ENCODE measurements at regions not wholly inside any gene's neighbourhood (a gene's known extent, or its start where the extent isn't known, plus 50 kb on each side); places are given as distances from the start of the nearest gene placed in this dataset.

DNA sequence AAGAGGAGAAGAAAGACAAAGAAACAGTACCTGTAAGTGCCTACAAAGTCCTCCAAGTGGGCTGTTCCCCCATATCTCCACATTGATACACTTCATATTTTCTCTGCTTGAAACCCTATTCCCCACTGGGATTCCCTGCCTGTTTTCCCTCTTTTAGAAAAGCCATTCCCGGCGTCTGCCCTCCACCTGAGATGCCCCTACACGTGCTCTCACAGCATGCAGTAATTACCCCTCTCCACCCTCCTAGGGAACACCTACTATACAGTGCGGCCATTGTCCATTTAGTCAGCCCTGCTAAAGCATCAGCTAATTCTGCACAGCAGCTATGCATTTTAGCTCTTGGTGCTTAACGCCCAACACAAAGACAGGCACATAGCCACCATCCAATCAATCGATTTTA, 135.7 kb upstream of the TIAM1 start:
- peaks cover 21% of the 10 kb centered on the region for H3K4me1 Mint-ChIP-seq
- no peak overlapping the region for H3K4me3 Mint-ChIP-seq
- no peak for TF ChIP-seq ZBTB21 (CRISPR knock-in tag; IDR thresholded peaks at IDR 0.05; ENCODE audit: borderline replicate concordance)
- no peak for TF ChIP-seq ESRRA (CRISPR knock-in tag; IDR thresholded peaks at IDR 0.05; ENCODE audit: borderline replicate concordance)
- no peak for TF ChIP-seq SP1 (CRISPR knock-in tag; conservative IDR thresholded peaks at IDR 0.05)
- no peak for TF ChIP-seq PRRX2 (CRISPR knock-in tag; IDR thresholded peaks at IDR 0.05)
- TF ChIP-seq CREM (CRISPR knock-in tag; IDR thresholded peaks at IDR 0.05), result no peak
- TF ChIP-seq NFATC4 (CRISPR knock-in tag; IDR thresholded peaks at IDR 0.05), result no peak
- DNase-seq (ENCODE audit: low spot score), result no peak
- CTCF ChIA-PET, result interaction anchor here (1.1 kb wide), 1 partner anchor 9 kb away, joined by 3 read pairs; no protein-coding TSS in a partner anchor
- H3K27ac Mint-ChIP-seq, result no peak overlapping the region
- ATAC-seq, result peak; percentile 53; the same call in 1 of the 2 replicates
- peaks cover 23% of the 10 kb centered on the region for H3K36me3 Mint-ChIP-seq
- peaks cover 24% of the 10 kb centered on the region for H3K9me3 Mint-ChIP-seq
- POLR2A ChIA-PET, result no interaction called here
- peaks cover 6% of the 10 kb centered on the region for H3K27me3 Mint-ChIP-seq (ENCODE audit: low read depth)

DNA sequence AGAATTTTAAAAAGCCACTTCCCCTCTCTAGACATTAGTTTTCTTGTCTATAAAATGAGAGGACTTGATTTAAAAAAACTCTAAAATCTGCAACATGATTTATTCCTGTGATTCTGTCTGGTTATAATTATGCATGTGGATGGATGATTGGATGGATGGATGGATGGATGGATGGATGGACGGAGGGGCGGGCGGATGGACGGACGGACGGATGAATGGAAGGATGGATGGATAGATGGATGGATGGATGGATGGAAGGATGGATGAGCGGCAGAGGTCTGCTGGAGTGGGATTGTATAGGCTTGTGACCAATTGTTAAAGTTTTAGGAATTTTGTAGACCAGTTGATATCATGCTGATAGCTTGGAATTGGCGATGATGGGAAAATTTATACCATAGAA, 135.2 kb upstream of the TIAM1 start:
- no peak for DNase-seq (ENCODE audit: low spot score)
- CTCF ChIA-PET, result interaction anchor here (1.0 to 1.1 kb wide), 2 partner anchors 8 to 101 kb away, joined by 3 read pairs; no protein-coding TSS in a partner anchor
- Mint-ChIP-seq H3K27me3 (ENCODE audit: low read depth) (peaks cover 6% of the 10 kb centered on the region), H3K27ac (no peak overlapping the region), H3K36me3 (peaks cover 21% of the 10 kb centered on the region), H3K4me1 (peaks cover 21% of the 10 kb centered on the region), H3K9me3 (peaks cover 21% of the 10 kb centered on the region), H3K4me3 (no peak overlapping the region)
- POLR2A ChIA-PET, result no interaction called here
- ATAC-seq, result no peak
- TF ChIP-seq SMAD4 (CRISPR knock-in tag; IDR thresholded peaks at IDR 0.05) (no peak), SOX15 (CRISPR knock-in tag; IDR thresholded peaks at IDR 0.05) (no peak), ZNF416 (CRISPR knock-in tag; IDR thresholded peaks at IDR 0.05) (no peak), NFATC4 (CRISPR knock-in tag; IDR thresholded peaks at IDR 0.05) (no peak), ZNF423 (CRISPR knock-in tag; IDR thresholded peaks at IDR 0.05) (no peak), CREM (CRISPR knock-in tag; IDR thresholded peaks at IDR 0.05) (no peak), NR3C1 (CRISPR knock-in tag; conservative IDR thresholded peaks at IDR 0.05; ENCODE audit: low read depth) (no peak), ZNF232 (CRISPR knock-in tag; IDR thresholded peaks at IDR 0.05) (no peak), KAT7 (CRISPR knock-in tag; IDR thresholded peaks at IDR 0.05; ENCODE audit: borderline replicate concordance) (no peak), ZBTB21 (CRISPR knock-in tag; IDR thresholded peaks at IDR 0.05; ENCODE audit: borderline replicate concordance) (no peak), MYBL2 (CRISPR knock-in tag; IDR thresholded peaks at IDR 0.05) (no peak)
- TF ChIP-seq, protein P1, sequence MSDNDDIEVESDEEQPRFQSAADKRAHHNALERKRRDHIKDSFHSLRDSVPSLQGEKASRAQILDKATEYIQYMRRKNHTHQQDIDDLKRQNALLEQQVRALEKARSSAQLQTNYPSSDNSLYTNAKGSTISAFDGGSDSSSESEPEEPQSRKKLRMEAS (CRISPR knock-in tag; IDR thresholded peaks at IDR 0.05), result no peak
- TF ChIP-seq, protein P2, sequence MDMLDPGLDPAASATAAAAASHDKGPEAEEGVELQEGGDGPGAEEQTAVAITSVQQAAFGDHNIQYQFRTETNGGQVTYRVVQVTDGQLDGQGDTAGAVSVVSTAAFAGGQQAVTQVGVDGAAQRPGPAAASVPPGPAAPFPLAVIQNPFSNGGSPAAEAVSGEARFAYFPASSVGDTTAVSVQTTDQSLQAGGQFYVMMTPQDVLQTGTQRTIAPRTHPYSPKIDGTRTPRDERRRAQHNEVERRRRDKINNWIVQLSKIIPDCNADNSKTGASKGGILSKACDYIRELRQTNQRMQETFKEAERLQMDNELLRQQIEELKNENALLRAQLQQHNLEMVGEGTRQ (CRISPR knock-in tag; IDR thresholded peaks at IDR 0.05), result no peak
- TF ChIP-seq, protein P3, sequence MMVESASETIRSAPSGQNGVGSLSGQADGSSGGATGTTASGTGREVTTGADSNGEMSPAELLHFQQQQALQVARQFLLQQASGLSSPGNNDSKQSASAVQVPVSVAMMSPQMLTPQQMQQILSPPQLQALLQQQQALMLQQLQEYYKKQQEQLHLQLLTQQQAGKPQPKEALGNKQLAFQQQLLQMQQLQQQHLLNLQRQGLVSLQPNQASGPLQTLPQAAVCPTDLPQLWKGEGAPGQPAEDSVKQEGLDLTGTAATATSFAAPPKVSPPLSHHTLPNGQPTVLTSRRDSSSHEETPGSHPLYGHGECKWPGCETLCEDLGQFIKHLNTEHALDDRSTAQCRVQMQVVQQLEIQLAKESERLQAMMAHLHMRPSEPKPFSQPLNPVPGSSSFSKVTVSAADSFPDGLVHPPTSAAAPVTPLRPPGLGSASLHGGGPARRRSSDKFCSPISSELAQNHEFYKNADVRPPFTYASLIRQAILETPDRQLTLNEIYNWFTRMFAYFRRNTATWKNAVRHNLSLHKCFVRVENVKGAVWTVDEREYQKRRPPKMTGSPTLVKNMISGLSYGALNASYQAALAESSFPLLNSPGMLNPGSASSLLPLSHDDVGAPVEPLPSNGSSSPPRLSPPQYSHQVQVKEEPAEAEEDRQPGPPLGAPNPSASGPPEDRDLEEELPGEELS (CRISPR knock-in tag; IDR thresholded peaks at IDR 0.05), result no peak
- TF ChIP-seq, protein P4, sequence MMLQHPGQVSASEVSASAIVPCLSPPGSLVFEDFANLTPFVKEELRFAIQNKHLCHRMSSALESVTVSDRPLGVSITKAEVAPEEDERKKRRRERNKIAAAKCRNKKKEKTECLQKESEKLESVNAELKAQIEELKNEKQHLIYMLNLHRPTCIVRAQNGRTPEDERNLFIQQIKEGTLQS (CRISPR knock-in tag; conservative IDR thresholded peaks at IDR 0.05), result no peak
- TF ChIP-seq, protein P5, sequence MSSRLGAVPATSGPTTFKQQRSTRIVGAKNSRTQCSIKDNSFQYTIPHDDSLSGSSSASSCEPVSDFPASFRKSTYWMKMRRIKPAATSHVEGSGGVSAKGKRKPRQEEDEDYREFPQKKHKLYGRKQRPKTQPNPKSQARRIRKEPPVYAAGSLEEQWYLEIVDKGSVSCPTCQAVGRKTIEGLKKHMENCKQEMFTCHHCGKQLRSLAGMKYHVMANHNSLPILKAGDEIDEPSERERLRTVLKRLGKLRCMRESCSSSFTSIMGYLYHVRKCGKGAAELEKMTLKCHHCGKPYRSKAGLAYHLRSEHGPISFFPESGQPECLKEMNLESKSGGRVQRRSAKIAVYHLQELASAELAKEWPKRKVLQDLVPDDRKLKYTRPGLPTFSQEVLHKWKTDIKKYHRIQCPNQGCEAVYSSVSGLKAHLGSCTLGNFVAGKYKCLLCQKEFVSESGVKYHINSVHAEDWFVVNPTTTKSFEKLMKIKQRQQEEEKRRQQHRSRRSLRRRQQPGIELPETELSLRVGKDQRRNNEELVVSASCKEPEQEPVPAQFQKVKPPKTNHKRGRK (CRISPR knock-in tag; IDR thresholded peaks at IDR 0.05; ENCODE audit: borderline replicate concordance), result no peak
- TF ChIP-seq, protein P6, sequence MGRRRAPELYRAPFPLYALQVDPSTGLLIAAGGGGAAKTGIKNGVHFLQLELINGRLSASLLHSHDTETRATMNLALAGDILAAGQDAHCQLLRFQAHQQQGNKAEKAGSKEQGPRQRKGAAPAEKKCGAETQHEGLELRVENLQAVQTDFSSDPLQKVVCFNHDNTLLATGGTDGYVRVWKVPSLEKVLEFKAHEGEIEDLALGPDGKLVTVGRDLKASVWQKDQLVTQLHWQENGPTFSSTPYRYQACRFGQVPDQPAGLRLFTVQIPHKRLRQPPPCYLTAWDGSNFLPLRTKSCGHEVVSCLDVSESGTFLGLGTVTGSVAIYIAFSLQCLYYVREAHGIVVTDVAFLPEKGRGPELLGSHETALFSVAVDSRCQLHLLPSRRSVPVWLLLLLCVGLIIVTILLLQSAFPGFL (CRISPR knock-in tag; IDR thresholded peaks at IDR 0.05; ENCODE audit: borderline replicate concordance), result no peak
- TF ChIP-seq, protein P7, sequence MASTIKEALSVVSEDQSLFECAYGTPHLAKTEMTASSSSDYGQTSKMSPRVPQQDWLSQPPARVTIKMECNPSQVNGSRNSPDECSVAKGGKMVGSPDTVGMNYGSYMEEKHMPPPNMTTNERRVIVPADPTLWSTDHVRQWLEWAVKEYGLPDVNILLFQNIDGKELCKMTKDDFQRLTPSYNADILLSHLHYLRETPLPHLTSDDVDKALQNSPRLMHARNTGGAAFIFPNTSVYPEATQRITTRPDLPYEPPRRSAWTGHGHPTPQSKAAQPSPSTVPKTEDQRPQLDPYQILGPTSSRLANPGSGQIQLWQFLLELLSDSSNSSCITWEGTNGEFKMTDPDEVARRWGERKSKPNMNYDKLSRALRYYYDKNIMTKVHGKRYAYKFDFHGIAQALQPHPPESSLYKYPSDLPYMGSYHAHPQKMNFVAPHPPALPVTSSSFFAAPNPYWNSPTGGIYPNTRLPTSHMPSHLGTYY (CRISPR knock-in tag; IDR thresholded peaks at IDR 0.05), result no peak
- TF ChIP-seq, protein P8, sequence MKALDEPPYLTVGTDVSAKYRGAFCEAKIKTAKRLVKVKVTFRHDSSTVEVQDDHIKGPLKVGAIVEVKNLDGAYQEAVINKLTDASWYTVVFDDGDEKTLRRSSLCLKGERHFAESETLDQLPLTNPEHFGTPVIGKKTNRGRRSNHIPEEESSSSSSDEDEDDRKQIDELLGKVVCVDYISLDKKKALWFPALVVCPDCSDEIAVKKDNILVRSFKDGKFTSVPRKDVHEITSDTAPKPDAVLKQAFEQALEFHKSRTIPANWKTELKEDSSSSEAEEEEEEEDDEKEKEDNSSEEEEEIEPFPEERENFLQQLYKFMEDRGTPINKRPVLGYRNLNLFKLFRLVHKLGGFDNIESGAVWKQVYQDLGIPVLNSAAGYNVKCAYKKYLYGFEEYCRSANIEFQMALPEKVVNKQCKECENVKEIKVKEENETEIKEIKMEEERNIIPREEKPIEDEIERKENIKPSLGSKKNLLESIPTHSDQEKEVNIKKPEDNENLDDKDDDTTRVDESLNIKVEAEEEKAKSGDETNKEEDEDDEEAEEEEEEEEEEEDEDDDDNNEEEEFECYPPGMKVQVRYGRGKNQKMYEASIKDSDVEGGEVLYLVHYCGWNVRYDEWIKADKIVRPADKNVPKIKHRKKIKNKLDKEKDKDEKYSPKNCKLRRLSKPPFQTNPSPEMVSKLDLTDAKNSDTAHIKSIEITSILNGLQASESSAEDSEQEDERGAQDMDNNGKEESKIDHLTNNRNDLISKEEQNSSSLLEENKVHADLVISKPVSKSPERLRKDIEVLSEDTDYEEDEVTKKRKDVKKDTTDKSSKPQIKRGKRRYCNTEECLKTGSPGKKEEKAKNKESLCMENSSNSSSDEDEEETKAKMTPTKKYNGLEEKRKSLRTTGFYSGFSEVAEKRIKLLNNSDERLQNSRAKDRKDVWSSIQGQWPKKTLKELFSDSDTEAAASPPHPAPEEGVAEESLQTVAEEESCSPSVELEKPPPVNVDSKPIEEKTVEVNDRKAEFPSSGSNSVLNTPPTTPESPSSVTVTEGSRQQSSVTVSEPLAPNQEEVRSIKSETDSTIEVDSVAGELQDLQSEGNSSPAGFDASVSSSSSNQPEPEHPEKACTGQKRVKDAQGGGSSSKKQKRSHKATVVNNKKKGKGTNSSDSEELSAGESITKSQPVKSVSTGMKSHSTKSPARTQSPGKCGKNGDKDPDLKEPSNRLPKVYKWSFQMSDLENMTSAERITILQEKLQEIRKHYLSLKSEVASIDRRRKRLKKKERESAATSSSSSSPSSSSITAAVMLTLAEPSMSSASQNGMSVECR (CRISPR knock-in tag; IDR thresholded peaks at IDR 0.05; ENCODE audit: borderline replicate concordance), result no peak

All from WTC11 (cell line).